A673 (cell line): ENCODE measurements at regions not wholly inside any gene's neighbourhood (a gene's known extent, or its start where the extent isn't known, plus 50 kb on each side); places are given as distances from the start of the nearest gene placed in this dataset.

Source experiments
- EZH2 ChIP-seq: fragments of 200-600 bp; sonication (generic); IDR thresholded peaks from 2 replicates; pipeline ENCODE4 v1.6.1; 2017; ENCODE audit warnings: borderline replicate concordance, low read depth, mild to moderate bottlenecking, mixed read lengths, antibody characterized with exemption, low read length; ENCODE audit not compliant: poor library complexity, severe bottlenecking
- TF ChIP-seq, protein P1 (sequence below): fragments of 300-800, 200-600 bp; sonication (generic); conservative IDR thresholded peaks from 2 replicates; pipeline ENCODE4 v1.5.1; 2017; ENCODE audit warnings: low read depth, mild to moderate bottlenecking, antibody characterized with exemption, low read length, moderate library complexity, mixed read lengths

DNA sequence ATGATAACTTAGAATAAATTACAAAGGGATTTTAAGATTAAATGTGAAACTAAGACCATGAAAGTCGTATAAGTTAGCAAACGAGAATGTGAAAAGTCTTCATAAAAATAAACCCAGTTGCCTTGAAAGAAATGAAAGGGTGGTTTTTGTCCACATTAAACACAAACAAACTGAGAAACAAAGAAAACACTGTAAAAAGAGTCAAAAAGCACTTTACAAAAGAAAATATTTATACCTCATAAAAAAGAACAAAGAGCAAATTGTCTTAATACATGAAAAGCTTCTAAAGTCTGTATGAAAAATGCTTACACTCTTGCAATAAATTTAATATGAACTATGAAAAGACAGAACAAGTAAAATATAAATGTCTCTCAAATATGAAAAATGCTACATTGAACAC is 865.9 kb upstream of the CADM2 start:
- TF ChIP-seq, protein P1, sequence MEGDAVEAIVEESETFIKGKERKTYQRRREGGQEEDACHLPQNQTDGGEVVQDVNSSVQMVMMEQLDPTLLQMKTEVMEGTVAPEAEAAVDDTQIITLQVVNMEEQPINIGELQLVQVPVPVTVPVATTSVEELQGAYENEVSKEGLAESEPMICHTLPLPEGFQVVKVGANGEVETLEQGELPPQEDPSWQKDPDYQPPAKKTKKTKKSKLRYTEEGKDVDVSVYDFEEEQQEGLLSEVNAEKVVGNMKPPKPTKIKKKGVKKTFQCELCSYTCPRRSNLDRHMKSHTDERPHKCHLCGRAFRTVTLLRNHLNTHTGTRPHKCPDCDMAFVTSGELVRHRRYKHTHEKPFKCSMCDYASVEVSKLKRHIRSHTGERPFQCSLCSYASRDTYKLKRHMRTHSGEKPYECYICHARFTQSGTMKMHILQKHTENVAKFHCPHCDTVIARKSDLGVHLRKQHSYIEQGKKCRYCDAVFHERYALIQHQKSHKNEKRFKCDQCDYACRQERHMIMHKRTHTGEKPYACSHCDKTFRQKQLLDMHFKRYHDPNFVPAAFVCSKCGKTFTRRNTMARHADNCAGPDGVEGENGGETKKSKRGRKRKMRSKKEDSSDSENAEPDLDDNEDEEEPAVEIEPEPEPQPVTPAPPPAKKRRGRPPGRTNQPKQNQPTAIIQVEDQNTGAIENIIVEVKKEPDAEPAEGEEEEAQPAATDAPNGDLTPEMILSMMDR, result no peak
- no peak for TF ChIP-seq EZH2
